ENCODE measurements at regions not wholly inside any gene's neighbourhood (a gene's known extent, or its start where the extent isn't known, plus 50 kb on each side); places are given as distances from the start of the nearest gene placed in this dataset.

- TF ChIP-seq POLR2A (IDR thresholded peaks at IDR 0.05) (no peak), CTCF (IDR thresholded peaks at IDR 0.05) (no peak)
These were observed 360.6 kb upstream of the ANKRD30A start for GRCh38 chr10:36764823-36765222.

Measured in lower leg skin (tissue), 3 donors.